ENCODE measurements at regions not wholly inside any gene's neighbourhood (a gene's known extent, or its start where the extent isn't known, plus 50 kb on each side); places are given as distances from the start of the nearest gene placed in this dataset.

GRCh38 chr13:50299546-50300249 is 284.5 kb downstream of the KCNRG start:
- no peak for TF ChIP-seq CTCF (conservative IDR thresholded peaks at IDR 0.05; ENCODE audit: low read depth, low read length)
- no peak for TF ChIP-seq EZH2 (IDR thresholded peaks at IDR 0.05; ENCODE audit: borderline replicate concordance, low read depth, low read length, poor library complexity, severe bottlenecking)
